ENCODE measurements at regions not wholly inside any gene's neighbourhood (a gene's known extent, or its start where the extent isn't known, plus 50 kb on each side); places are given as distances from the start of the nearest gene placed in this dataset.

GRCh38 chr9:115923410-115923809 is 230.2 kb upstream of the PAPPA start:
- no peak for TF ChIP-seq CTCF (conservative IDR thresholded peaks at IDR 0.05; ENCODE audit: low read depth, low read length)
- no peak for DNase-seq (ENCODE audit: low read depth)
- no peak overlapping the region for H3K4me3 ChIP-seq (ENCODE audit: low read length)

- no peak for DNase-seq (ENCODE audit: low read depth)
- no peak overlapping the region for H3K4me3 ChIP-seq (ENCODE audit: low read length)
- no peak for TF ChIP-seq CTCF (conservative IDR thresholded peaks at IDR 0.05; ENCODE audit: low read depth, low read length)
These were observed 229.5 kb upstream of the PAPPA start for GRCh38 chr9:115923903-115924668.

GRCh38 chr9:115924669-115924987 is 229.0 kb upstream of the PAPPA start:
- TF ChIP-seq CTCF (conservative IDR thresholded peaks at IDR 0.05; ENCODE audit: low read depth, low read length) = no peak
- DNase-seq (ENCODE audit: low read depth) = no peak
- H3K4me3 ChIP-seq (ENCODE audit: low read length) = no peak overlapping the region

GRCh38 chr9:115925424-115925823 is 228.2 kb upstream of the PAPPA start:
- H3K4me3 ChIP-seq (ENCODE audit: low read length) = no peak overlapping the region
- TF ChIP-seq CTCF (conservative IDR thresholded peaks at IDR 0.05; ENCODE audit: low read depth, low read length) = no peak
- DNase-seq (ENCODE audit: low read depth) = no peak

GRCh38 chr9:115930472-115930871 is 223.1 kb upstream of the PAPPA start:
- no peak overlapping the region for H3K4me3 ChIP-seq (ENCODE audit: low read length)
- no peak for TF ChIP-seq CTCF (conservative IDR thresholded peaks at IDR 0.05; ENCODE audit: low read depth, low read length)
- DNase-seq (ENCODE audit: low read depth) = no peak

DNA sequence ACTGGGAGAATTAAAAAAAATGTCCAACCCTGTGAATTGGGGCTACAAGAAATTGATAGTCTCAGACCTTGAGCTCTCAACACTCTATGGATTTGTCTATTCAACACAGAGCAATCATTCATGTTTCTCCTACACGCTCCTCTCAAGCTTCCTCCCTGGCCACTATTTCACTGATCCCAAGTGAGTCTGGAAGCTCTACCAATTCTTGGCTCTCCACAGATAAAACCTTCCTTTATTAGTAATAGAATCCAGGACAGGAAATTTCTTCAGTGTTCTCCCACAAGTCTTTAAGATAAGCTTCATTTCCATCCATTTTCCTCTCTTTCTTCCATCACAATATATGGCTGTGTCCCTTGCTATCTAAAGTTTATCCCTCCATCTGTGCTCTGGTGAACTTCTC is 215.1 kb upstream of the PAPPA start:
- no peak for DNase-seq (ENCODE audit: low read depth)
- no peak for TF ChIP-seq CTCF (conservative IDR thresholded peaks at IDR 0.05; ENCODE audit: low read depth, low read length)
- H3K4me3 ChIP-seq (ENCODE audit: low read length) = no peak overlapping the region

DNA sequence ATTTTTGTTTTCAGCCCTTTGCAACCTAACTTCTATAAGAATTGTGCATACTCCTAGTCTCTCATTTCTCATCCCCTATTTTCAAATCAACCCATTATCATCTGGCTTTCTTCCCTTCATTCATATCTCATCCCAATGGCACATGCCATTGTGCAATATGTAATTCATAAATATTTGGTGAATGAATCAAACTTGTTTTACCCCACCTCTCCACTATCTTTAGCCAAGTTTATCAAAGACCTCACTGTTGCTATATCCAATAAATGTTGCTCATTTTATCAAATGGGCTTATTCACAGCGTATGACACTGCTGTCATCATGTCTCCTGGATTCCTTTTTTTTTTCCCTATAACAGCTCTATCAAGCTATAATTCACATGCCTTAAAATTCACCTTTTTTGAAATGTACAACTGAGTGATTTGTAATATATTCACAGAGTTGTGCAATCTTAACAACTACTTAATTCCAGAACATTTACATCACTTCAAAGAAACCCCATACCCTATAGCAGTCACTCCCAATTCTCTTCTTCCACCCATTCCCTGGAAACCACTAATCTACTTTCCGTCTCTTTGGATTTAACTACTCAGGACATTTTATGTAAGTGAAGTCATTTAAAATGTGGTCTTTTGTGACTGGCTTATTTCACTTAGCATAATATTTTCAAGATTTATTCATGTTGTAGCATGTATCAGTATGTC is 214.4 kb upstream of the PAPPA start:
- no peak overlapping the region for H3K4me3 ChIP-seq (ENCODE audit: low read length)
- no peak for TF ChIP-seq CTCF (conservative IDR thresholded peaks at IDR 0.05; ENCODE audit: low read depth, low read length)
- peak; percentile 78 for DNase-seq (ENCODE audit: low read depth)

Measured in retinal pigment epithelial cell (primary cell).